NB4 (cell line): ENCODE measurements at regions not wholly inside any gene's neighbourhood (a gene's known extent, or its start where the extent isn't known, plus 50 kb on each side); places are given as distances from the start of the nearest gene placed in this dataset.

Experiments used
- POLR2A ChIP-seq: IDR thresholded peaks from 2 replicates; pipeline ENCODE4 v1.6.1; 2011; ENCODE audit warnings: mild to moderate bottlenecking; ENCODE audit not compliant: insufficient read length; ENCODE audit errors: extremely low read depth
- TF ChIP-seq, protein P1 (sequence below): IDR thresholded peaks from one replicate; pipeline ENCODE4 v1.5.1; 2012; ENCODE audit warnings: low read depth, low read length

DNA sequence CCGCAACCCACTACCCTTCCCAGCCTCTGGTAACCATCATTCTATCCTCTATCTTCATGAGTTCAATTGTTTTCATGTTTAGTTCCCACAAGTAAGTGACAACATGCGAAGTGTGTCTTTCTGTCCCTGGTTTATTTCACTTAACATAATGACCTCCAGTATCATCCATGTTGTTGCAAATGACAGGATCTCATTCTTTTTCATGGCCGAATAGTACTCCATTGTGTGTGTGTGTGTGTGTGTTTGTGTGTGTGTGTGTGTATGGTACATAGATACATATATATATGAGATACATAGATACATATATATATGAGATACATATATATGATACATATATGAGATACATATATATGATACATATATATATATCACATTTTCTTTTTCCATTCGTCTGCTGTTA is 196.3 kb upstream of the STK17B start:
- TF ChIP-seq POLR2A = no peak
- TF ChIP-seq, protein P1, sequence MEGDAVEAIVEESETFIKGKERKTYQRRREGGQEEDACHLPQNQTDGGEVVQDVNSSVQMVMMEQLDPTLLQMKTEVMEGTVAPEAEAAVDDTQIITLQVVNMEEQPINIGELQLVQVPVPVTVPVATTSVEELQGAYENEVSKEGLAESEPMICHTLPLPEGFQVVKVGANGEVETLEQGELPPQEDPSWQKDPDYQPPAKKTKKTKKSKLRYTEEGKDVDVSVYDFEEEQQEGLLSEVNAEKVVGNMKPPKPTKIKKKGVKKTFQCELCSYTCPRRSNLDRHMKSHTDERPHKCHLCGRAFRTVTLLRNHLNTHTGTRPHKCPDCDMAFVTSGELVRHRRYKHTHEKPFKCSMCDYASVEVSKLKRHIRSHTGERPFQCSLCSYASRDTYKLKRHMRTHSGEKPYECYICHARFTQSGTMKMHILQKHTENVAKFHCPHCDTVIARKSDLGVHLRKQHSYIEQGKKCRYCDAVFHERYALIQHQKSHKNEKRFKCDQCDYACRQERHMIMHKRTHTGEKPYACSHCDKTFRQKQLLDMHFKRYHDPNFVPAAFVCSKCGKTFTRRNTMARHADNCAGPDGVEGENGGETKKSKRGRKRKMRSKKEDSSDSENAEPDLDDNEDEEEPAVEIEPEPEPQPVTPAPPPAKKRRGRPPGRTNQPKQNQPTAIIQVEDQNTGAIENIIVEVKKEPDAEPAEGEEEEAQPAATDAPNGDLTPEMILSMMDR = no peak
